Ovary (tissue), 7 donors: ENCODE measurements at regions not wholly inside any gene's neighbourhood (a gene's known extent, or its start where the extent isn't known, plus 50 kb on each side); places are given as distances from the start of the nearest gene placed in this dataset.
"Not testable (repeated sequence)": the region's sequence is repeated elsewhere in the genome, so short reads cannot be mapped to it uniquely, and the experiment has no call there.

Experiments used
- DNase-seq, 5 donors: peaks; one replicate each; pipeline ENCODE4 v3.0.0-alpha.2; 2019 to 2020
- H3K27ac ChIP-seq, 2 donors: fragments of 200-600 bp; one replicate each; pipeline versions ENCODE4 v1.5.1 to v1.8.0; 2019 to 2022
- H3K27me3 ChIP-seq: fragments of 200-600 bp; one replicate; pipeline ENCODE4 v1.8.0; 2022
- H3K36me3 ChIP-seq: fragments of 200-600 bp; sonication (generic); one replicate; pipeline ENCODE4 v1.5.1; 2019
- H3K4me1 ChIP-seq: one replicate; pipeline ENCODE4 v1.8.1; 2013; ENCODE audit warnings: mild to moderate bottlenecking, moderate library complexity; ENCODE audit not compliant: insufficient read depth
- H3K4me3 ChIP-seq: fragments of 200-600 bp; sonication (generic); one replicate; pipeline ENCODE4 v1.5.1; 2017
- H3K9me3 ChIP-seq, 2 donors: fragments of 200-600 bp in 1 of 2; sonication (generic) in 1 of 2; one replicate each; pipeline versions ENCODE4 v1.5.1 to v1.8.1; 2013 to 2019; ENCODE audit warnings: mild to moderate bottlenecking in 1 of 2, moderate library complexity in 1 of 2
- CTCF ChIP-seq, 3 donors: fragments of 450-650 bp in 2 of 3; fragments of 200-600 bp in 1 of 3; IDR thresholded peaks; one replicate each; pipeline versions ENCODE4 v1.5.1 to v1.8.0; 2016 to 2022; ENCODE audit warnings: antibody characterized with exemption in 3 of 3, mild to moderate bottlenecking in 1 of 3
- EP300 ChIP-seq: sonication (generic); formaldehyde crosslinking; IDR thresholded peaks from one replicate; pipeline ENCODE4 v1.6.1; 2017; ENCODE audit warnings: antibody characterized with exemption
- POLR2A ChIP-seq: fragments of 450-650 bp; IDR thresholded peaks from one replicate; pipeline ENCODE4 v1.6.1; 2017; ENCODE audit warnings: antibody characterized with exemption, mild to moderate bottlenecking, moderate library complexity
- WGBS, 3 donors: extraction: QIAGEN DNeasy Blood & Tissue Kit in 1 of 3; methylation state at CpG; one replicate each; pipeline versions ENCODE4 v1.1.5 to v1.1.7; 2013 to 2017; 5-methylcytosine and 5-hydroxymethylcytosine counted together
- intact Hi-C, 4 donors: fragments of 100-400 bp; cut with DNase I; formaldehyde crosslinking; loops; one replicate each; pipeline versions ENCODE4 v1.11.0 to v1.15.1; 2022 to 2023
- donor health status: DM: no; HTN: no; CAD: no; lungs with moderate emphysema.
- donor health status: DM: no; HTN: no; CAD: no.
- donor health status: Bipolar disorder and iron deficiency.
- donor health status: DM: no; HTN: no; CAD: no.
- donor health status: DM: yes; HTN: yes; CAD: no.

- DNase-seq, result no peak
- Histone ChIP-seq H3K4me3 (no peak overlapping the region), H3K9me3 (no peaks in the 10 kb centered on the region), H3K27me3 (no peaks in the 10 kb centered on the region), H3K27ac (no peak overlapping the region), H3K36me3 (no peaks in the 10 kb centered on the region), H3K4me1 (no peaks in the 10 kb centered on the region)
- no peak for TF ChIP-seq CTCF (IDR thresholded peaks at IDR 0.05)
- TF ChIP-seq POLR2A, result no peak
- TF ChIP-seq EP300, result no peak
- intact Hi-C loops, result no loop called here
- WGBS, 3 donors, result 80 to 87% (median 84%) methylated on average over 12 of the region's 12 CpGs
These were observed 95.3 kb downstream of the TTLL2 start for GRCh38 chr6:167420177-167420576.

GRCh38 chr6:167420858-167421766, 96.2 kb downstream of the TTLL2 start:
- Histone ChIP-seq H3K27me3 (no peaks in the 10 kb centered on the region), H3K36me3 (no peaks in the 10 kb centered on the region), H3K4me1 (no peaks in the 10 kb centered on the region), H3K27ac (no peak overlapping the region), H3K9me3 (no peaks in the 10 kb centered on the region), H3K4me3 (no peak overlapping the region)
- intact Hi-C loops, result no loop called here
- TF ChIP-seq POLR2A (no peak), CTCF (IDR thresholded peaks at IDR 0.05) (no peak), EP300 (no peak)
- DNase-seq, result no peak
- WGBS, 3 donors, result 73 to 76% (median 75%) methylated on average over 39 of the region's 39 CpGs

- no CpG with 5 or more reads among the region's 36 CpGs for WGBS, 3 donors
- H3K9me3 ChIP-seq, H3K4me1 ChIP-seq, H3K27me3 ChIP-seq, H3K4me3 ChIP-seq, H3K27ac ChIP-seq, DNase-seq, intact Hi-C loops, H3K36me3 ChIP-seq: not testable (repeated sequence)
These were observed 97.1 kb downstream of the TTLL2 start for GRCh38 chr6:167421944-167422343.

- Histone ChIP-seq H3K9me3 (no peaks in the 10 kb centered on the region), H3K27ac (no peak overlapping the region), H3K4me1 (no peaks in the 10 kb centered on the region), H3K4me3 (no peak overlapping the region), H3K36me3 (no peaks in the 10 kb centered on the region), H3K27me3 (no peaks in the 10 kb centered on the region)
- DNase-seq, result no peak
- intact Hi-C loops, result no loop called here
- WGBS, 3 donors, result 88 to 95% methylated on average over 18 to 21 of the region's 23 CpGs; no CpG with 5 or more reads in 1 of the 3 donors
- no peak for TF ChIP-seq EP300
These were observed 98.0 kb downstream of the TTLL2 start for GRCh38 chr6:167422934-167423333.

- Histone ChIP-seq H3K27me3 (no peaks in the 10 kb centered on the region), H3K4me3 (no peak overlapping the region), H3K4me1 (no peaks in the 10 kb centered on the region), H3K36me3 (no peaks in the 10 kb centered on the region), H3K9me3 (no peaks in the 10 kb centered on the region), H3K27ac (no peak overlapping the region)
- no peak for DNase-seq
- TF ChIP-seq POLR2A (no peak), CTCF (IDR thresholded peaks at IDR 0.05) (no peak), EP300 (no peak)
- 68 to 79% (median 76%) methylated on average over 16 to 22 of the region's 22 CpGs for WGBS, 3 donors
- intact Hi-C loops, result no loop called here
These were observed 99.3 kb downstream of the TTLL2 start for GRCh38 chr6:167424060-167424673.
